Gastroesophageal sphincter (tissue), 4 donors: ENCODE measurements at regions not wholly inside any gene's neighbourhood (a gene's known extent, or its start where the extent isn't known, plus 50 kb on each side); places are given as distances from the start of the nearest gene placed in this dataset.

ENCODE experiments used
- ATAC-seq: fragments of 150-250 bp; one replicate; pipeline ENCODE4 v1.9.1; 2016; ENCODE audit warnings: mild to moderate bottlenecking, moderate library complexity
- H3K27ac ChIP-seq, 4 donors: fragments of 200-600 bp; sonication (generic) in 3 of 4; 1 replicate in 3 of 4; 2 replicates in 1 of 4; pipeline ENCODE4 v1.5.1; 2016 to 2019
- H3K27me3 ChIP-seq: fragments of 200-600 bp; sonication (generic); one replicate; pipeline ENCODE4 v1.5.1; 2019
- H3K36me3 ChIP-seq, 2 donors: fragments of 200-600 bp; sonication (generic); one replicate each; pipeline ENCODE4 v1.5.1; 2019; ENCODE audit warnings: control low read depth in 1 of 2
- H3K4me1 ChIP-seq, 3 donors: fragments of 200-600 bp; sonication (generic); 1 replicate in 2 of 3; 2 replicates in 1 of 3; pipeline ENCODE4 v1.5.1; 2016 to 2019; ENCODE audit warnings: control low read depth in 2 of 3
- H3K4me3 ChIP-seq, 2 donors: fragments of 200-600 bp; sonication (generic); one replicate each; pipeline ENCODE4 v1.5.1; 2019; ENCODE audit warnings: mild to moderate bottlenecking in 1 of 2, moderate library complexity in 1 of 2
- H3K9me3 ChIP-seq, 3 donors: fragments of 200-600 bp; sonication (generic); one replicate each; pipeline ENCODE4 v1.5.1; 2017 to 2019; ENCODE audit warnings: control low read depth in 2 of 3
- EP300 ChIP-seq: sonication (generic); formaldehyde crosslinking; IDR thresholded peaks from one replicate; pipeline ENCODE4 v1.6.1; 2017; ENCODE audit warnings: antibody characterized with exemption, mild to moderate bottlenecking
- POLR2A ChIP-seq, 2 donors: fragments of 450-650 bp; IDR thresholded peaks; one replicate each; pipeline ENCODE4 v1.6.1; 2017; ENCODE audit warnings: antibody characterized with exemption in 2 of 2, mild to moderate bottlenecking in 2 of 2, moderate library complexity in 1 of 2
- POLR2AphosphoS5 ChIP-seq: sonication (generic); formaldehyde crosslinking; IDR thresholded peaks from one replicate; pipeline ENCODE4 v1.6.1; 2017; ENCODE audit warnings: antibody characterized with exemption
- WGBS, 2 donors: methylation state at CpG; one replicate each; pipeline ENCODE4 v1.1.5; 2018; ENCODE audit warnings: low coverage in 1 of 2; 5-methylcytosine and 5-hydroxymethylcytosine counted together
- TF ChIP-seq, protein P1 (sequence below), 4 experiments: fragments of 200-600 bp in 2 of 4; fragments of 450-650 bp in 2 of 4; sonication (generic) in 1 of 4; IDR thresholded peaks; one replicate each; pipeline ENCODE4 v1.5.1; 2017 to 2019; ENCODE audit warnings: antibody characterized with exemption in 4 of 4, mild to moderate bottlenecking in 2 of 4, moderate library complexity in 2 of 4

DNA sequence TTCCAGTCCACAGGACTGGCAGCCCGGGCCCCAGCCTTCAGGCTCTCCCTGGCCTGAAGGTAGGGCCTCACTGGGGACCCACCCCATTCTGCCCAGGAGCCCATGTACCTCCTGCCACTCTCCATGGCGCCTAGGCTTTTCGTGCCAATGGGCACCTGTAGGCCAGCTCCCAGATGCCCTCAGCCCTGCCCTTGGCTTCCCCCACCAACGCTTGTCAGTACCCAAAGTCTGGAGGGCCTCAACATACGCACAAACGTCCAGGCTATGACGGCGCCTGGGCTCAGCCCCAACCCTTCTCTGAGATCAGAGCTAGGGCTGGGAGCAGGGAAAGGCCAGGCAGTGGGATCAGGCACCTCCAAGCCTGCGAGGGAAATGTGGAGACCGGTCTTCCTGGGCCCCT, 816.9 kb upstream of the LUZP2 start:
- no CpG with 5 or more reads among the region's 10 CpGs for WGBS, 2 donors
- no peaks in the 10 kb centered on the region for H3K36me3 ChIP-seq
- H3K9me3 ChIP-seq = no peaks in the 10 kb centered on the region
- no peaks in the 10 kb centered on the region for H3K4me1 ChIP-seq
- H3K27me3 ChIP-seq = no peaks in the 10 kb centered on the region
- no peak overlapping the region for H3K4me3 ChIP-seq
- no peak for TF ChIP-seq POLR2A (IDR thresholded peaks at IDR 0.05)
- TF ChIP-seq POLR2AphosphoS5 = no peak
- TF ChIP-seq, protein P1, sequence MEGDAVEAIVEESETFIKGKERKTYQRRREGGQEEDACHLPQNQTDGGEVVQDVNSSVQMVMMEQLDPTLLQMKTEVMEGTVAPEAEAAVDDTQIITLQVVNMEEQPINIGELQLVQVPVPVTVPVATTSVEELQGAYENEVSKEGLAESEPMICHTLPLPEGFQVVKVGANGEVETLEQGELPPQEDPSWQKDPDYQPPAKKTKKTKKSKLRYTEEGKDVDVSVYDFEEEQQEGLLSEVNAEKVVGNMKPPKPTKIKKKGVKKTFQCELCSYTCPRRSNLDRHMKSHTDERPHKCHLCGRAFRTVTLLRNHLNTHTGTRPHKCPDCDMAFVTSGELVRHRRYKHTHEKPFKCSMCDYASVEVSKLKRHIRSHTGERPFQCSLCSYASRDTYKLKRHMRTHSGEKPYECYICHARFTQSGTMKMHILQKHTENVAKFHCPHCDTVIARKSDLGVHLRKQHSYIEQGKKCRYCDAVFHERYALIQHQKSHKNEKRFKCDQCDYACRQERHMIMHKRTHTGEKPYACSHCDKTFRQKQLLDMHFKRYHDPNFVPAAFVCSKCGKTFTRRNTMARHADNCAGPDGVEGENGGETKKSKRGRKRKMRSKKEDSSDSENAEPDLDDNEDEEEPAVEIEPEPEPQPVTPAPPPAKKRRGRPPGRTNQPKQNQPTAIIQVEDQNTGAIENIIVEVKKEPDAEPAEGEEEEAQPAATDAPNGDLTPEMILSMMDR (IDR thresholded peaks at IDR 0.05) = no peak
- TF ChIP-seq EP300 = no peak
- peak; percentile 34 for ATAC-seq
- no peak overlapping the region for H3K27ac ChIP-seq

GRCh38 chr11:23680488-23681230, 816.2 kb upstream of the LUZP2 start:
- no peak for ATAC-seq
- Histone ChIP-seq H3K36me3 (no peaks in the 10 kb centered on the region), H3K9me3 (no peaks in the 10 kb centered on the region), H3K4me1 (no peaks in the 10 kb centered on the region), H3K27ac (no peak overlapping the region), H3K4me3 (no peak overlapping the region), H3K27me3 (no peaks in the 10 kb centered on the region)
- WGBS, 2 donors = no CpG with 5 or more reads among the region's 20 CpGs
- TF ChIP-seq, protein P1 (IDR thresholded peaks at IDR 0.05) = no peak
- TF ChIP-seq EP300 = no peak
- TF ChIP-seq POLR2A (IDR thresholded peaks at IDR 0.05) = no peak
- no peak for TF ChIP-seq POLR2AphosphoS5

- H3K27me3 ChIP-seq = no peaks in the 10 kb centered on the region
- TF ChIP-seq EP300 (no peak), POLR2A (IDR thresholded peaks at IDR 0.05) (no peak), POLR2AphosphoS5 (no peak)
- TF ChIP-seq, protein P1 (IDR thresholded peaks at IDR 0.05) = no peak
- ATAC-seq = no peak
- H3K4me3 ChIP-seq = no peak overlapping the region
- 69 to 79% methylated on average over 2 of the region's 2 CpGs for WGBS, 2 donors
- no peaks in the 10 kb centered on the region for H3K36me3 ChIP-seq
- no peaks in the 10 kb centered on the region for H3K4me1 ChIP-seq
- no peak overlapping the region for H3K27ac ChIP-seq
- H3K9me3 ChIP-seq = no peaks in the 10 kb centered on the region
These were observed 812.2 kb upstream of the LUZP2 start for GRCh38 chr11:23684701-23685100.

GRCh38 chr11:23687991-23688390, 808.9 kb upstream of the LUZP2 start:
- H3K9me3 ChIP-seq = no peaks in the 10 kb centered on the region
- H3K4me1 ChIP-seq = no peaks in the 10 kb centered on the region
- ATAC-seq = no peak
- H3K4me3 ChIP-seq = no peak overlapping the region
- no peak overlapping the region for H3K27ac ChIP-seq
- 51 to 72% methylated on average over 3 of the region's 3 CpGs for WGBS, 2 donors
- H3K36me3 ChIP-seq = no peaks in the 10 kb centered on the region
- TF ChIP-seq POLR2AphosphoS5 (no peak), POLR2A (IDR thresholded peaks at IDR 0.05) (no peak), EP300 (no peak)
- TF ChIP-seq, protein P1 (IDR thresholded peaks at IDR 0.05) = no peak
- no peaks in the 10 kb centered on the region for H3K27me3 ChIP-seq

GRCh38 chr11:23688411-23688810, 808.4 kb upstream of the LUZP2 start:
- no peak for ATAC-seq
- Histone ChIP-seq H3K27me3 (no peaks in the 10 kb centered on the region), H3K4me3 (no peak overlapping the region), H3K4me1 (no peaks in the 10 kb centered on the region), H3K9me3 (no peaks in the 10 kb centered on the region), H3K27ac (no peak overlapping the region), H3K36me3 (no peaks in the 10 kb centered on the region)
- WGBS, 2 donors = 72 to 78% methylated on average over 4 of the region's 4 CpGs
- TF ChIP-seq, protein P1 (IDR thresholded peaks at IDR 0.05) = no peak
- TF ChIP-seq POLR2AphosphoS5 (no peak), EP300 (no peak), POLR2A (IDR thresholded peaks at IDR 0.05) (no peak)
